Stimulated activated CD8-positive, alpha-beta memory T cell treated with anti-CD3 and anti-CD28 coated beads, Interleukin-12 subunit alpha, Interleukin-12 subunit beta, amount 100 ng/mL, for 1 hour (primary cell): ENCODE measurements at regions not wholly inside any gene's neighbourhood (a gene's known extent, or its start where the extent isn't known, plus 50 kb on each side); places are given as distances from the start of the nearest gene placed in this dataset.

Experiments
- DNase-seq: peaks from one replicate; pipeline ENCODE4 v3.0.0-alpha.2; 2020; ENCODE audit warnings: low read depth

DNA sequence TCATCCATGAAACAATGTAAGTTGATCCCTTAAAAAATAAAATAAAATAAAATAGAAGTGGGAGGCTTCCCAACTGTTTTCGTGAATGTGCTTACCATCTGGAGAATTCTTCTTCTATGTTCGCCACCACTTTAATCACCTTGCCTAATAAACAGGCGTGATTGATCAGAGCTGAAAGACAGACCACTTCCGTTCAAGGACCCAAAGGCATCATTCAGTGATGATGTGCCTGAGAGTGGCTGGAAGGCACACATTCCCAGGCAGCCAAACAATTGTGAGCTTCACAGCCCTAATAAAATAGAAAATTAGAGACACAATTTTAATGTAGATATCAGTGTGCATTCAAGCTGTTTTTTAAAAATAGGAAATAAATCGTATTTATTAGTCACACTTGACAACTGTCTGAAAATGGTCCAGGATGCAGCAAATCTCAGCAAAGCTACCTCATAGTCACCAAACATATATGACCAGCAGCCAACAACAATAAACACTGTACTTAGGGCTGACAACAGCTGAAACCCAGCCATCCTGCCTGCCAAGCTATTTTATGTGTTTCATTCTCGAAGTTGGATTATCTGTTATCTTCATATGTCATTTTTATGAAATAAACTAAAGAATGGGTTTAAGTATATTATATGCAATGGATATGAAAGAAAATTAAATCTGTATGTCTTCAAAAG, 163.2 kb upstream of the FAM9B start:
- no peak for DNase-seq

DNA sequence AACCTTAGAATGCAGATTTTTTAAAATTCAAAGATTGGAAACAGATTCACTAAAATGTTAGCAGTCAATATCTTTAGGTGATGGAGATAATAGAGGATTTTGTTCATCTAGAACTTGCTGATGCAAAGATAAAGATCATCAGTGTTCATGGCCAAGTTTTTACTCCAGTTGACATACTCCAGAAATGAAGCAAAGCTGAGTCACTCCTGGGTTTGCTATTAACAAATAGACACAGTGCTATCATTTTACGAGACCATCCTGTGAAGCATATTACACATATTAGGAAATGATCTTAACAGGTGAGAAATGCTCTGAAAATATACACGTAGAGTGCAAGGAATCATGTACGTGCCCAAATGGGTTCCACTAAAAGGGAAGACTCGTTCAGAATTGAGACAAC, 170.6 kb upstream of the FAM9B start:
- DNase-seq = no peak

DNA sequence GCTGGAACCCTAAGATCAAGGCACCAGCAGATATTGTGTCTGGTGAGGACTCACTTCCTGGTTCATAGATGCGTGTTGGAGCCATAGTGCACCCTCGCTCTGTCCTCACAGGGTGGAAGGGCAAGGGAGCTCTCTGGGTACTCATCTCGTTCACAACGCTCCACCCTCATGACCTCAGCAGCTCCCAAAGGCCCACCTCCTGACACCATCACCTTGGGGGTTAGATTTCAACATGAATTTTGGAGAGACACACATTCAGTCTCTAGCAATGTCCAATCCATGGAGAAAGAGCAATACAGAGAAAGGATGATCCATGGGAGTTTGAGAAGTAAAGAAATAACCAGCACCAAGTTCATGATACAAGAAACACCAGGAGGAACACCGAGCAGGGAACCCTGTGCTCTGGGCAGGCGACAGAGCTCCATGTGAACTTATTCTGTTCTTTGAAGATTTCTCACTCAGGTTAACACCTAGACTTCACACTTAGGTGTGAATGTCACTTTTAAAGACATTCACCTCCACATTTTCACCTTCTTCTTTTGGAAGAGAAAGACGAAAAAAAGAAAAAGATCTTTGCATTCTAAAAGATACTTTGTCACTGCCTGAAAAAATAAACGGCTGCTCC, 171.8 kb upstream of the FAM9B start:
- DNase-seq = no peak

DNA sequence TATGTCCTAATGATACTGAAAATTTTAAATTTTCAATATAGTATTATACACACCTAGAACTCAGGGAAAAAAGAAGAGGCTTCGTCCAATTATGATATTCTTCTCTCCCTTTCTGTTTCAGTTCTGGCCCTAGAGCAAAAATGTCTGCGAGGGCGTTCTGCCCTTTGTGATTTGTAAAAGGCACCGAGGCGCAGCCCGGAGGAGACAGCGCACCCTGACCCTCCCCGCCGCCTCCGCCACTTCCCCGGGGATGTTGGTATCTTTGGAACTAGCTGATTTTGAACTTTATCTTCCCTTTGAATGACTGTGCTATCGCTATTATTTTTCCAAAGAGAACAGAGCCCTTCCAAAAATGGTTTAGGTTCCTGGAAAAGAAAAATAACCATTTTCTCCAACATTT, 173.2 kb upstream of the FAM9B start:
- DNase-seq = no peak

DNA sequence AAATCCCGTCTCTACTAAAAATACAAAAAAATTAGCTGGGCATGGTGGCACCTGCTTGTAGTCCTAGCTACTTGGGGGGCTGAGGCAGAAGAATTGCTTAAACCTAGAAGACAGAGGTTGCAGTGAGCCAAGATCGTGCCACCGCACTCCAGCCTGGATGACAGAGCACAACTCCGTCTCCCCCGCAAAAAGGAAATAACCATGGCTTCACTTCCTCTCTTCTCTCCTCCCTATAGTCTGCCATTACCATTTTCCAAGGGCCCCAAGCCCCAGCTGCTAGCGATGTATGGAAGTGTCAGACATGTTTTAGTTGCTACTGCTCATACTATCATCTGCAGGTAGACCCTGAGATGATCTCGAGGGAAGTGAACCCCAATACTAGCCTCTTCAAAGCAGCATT, 177.3 kb upstream of the FAM9B start:
- no peak for DNase-seq

DNA sequence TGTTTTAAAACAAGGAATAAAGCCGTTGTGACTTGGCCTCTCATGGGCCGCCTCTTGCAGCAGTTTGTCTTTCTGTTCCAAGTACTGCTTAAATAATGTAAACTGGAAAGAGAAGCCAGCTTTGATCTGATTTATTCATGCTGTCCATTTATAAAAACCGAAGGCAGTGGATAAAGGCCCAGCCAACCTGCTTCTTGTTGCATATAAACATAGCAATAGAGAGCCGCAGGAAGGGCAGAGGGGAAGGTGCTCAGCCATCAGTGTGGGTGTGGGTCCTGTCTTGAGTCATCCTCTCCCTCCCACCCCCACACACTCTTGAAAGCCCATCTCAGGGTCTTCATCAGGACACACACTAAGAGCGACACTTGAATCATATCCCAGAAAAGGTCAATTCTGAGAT, 187.9 kb upstream of the FAM9B start:
- DNase-seq = no peak

DNA sequence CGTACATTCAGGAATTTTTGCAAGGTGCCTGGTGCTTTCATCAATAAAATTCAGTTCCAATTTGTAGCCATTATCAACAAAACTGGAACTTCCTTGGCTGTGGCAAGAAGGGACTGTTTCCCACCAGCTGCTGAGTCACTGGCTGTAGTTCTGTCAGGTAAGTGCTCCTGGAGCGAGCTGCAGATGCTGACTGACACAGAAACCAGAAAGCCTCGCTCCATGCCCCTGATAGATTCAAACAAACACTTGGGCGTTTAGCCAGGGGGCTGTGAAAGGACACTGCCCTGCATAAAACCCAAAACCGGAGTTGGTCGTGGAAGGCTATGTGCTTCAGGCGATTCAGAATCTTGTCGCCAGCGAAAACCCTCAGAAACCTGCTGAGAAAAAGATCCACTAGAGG, 188.4 kb upstream of the FAM9B start:
- no peak for DNase-seq

DNA sequence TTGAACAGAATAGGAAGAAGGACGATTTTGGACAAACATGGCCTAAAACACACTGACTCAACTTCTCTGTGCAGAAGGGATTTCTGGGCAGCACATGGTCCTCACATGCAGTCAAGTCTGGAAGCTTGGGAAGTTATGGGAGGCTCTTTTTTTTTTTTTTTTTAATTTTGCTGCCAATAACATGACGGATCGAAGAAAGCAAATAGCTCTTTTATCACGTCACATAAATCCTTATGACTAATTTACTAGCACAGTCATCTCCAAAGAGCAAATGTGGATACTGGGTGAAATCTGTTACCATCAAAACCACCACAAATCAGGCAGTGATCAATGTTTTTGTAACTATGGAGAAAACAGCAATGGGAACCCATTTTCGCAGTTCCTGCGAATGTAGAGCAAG, 193.3 kb upstream of the FAM9B start:
- DNase-seq = no peak

DNA sequence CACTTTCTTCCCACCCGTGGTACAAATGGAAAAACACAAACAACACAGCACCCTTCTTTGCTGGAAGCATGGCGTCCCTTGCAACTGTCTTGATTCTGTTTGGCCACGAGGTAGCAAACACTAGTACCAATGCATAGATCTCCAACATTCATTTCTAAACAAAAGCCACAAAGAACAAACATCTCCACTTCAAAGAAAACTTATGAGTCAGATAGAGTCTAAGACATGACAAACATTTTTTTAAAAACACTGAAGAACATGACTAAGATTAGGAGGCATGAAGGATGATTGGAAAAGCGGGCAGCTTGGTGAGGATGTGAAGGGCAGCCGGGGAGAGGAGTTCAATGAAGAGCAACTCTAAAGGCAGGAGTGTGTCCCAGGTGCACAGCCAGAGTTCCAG, 197.6 kb upstream of the FAM9B start:
- DNase-seq = no peak

DNA sequence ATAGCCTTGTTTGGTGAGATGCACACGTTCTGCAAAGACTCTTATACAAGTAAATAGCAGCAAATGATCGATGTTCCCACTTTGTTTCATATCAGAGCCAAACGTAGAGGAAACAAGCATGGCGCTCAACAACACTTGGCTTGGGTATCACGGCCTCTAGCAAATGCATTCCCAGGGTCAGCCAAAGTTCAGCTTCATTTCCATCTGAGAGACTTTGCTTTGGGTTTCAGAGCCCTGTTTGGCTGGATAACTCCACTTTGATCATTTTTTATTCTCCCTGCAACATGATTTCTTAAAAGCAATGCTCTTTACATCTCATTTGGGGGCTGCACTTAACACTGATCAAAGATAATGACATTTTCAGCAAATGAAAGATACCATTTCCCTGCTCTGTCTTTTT, 199.2 kb upstream of the FAM9B start:
- no peak for DNase-seq

DNA sequence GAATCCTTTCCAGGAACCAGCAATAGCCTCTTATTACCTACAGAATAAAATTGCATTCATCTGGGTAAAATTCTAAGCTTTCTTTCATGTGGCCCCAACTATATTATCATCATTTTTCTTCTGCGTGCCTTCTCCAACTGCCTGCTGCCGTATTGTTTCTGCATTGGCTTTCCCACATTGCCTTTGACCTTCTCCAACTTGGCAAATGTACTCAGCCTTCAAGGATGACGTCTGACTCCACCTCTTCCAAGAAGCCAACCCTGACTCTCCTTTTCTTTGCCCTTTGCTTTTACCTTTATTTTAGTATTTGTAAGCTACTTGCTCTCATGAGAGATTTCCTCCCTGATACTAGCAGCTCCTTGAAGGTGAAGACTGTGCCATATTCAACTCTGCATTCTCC, 200.4 kb upstream of the FAM9B start:
- no peak for DNase-seq

DNA sequence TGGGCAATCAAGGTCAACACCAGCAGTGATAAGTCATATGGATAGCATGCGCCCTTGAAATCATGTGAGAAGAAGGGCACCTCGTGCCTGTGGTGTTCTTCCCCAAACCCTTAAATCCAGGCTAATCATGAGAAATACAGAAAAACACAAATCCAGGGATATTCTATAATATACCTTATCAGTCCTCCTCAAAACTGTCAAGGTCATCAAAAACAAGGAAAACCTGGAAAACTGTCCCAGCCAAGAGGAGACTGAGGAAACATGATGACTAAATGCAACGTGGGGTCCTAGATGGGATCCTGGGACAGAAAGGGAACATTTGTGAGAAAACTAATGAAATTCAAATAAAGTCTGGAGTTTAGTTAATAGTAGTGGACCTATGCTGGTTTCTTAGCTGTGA, 201.8 kb upstream of the FAM9B start:
- no peak for DNase-seq

DNA sequence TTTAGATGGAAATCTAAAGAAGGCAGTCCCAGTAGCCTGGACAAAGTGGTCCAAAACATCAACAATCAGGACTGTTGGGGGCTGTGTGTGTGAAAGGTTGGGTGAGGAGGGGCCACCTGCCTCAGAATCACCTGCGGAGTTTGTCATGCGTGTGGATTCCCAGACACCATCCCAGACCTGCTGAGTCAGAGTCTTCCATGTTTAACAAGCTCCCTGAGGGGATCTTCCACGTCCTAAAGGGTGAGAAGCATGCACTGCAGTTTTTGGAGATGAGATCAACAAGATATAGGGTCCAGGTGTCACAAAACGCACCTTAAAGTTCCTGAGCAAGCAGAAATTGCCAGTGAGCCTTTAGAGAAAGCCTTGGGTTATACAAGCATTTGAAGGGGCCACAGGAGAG, 207.0 kb upstream of the FAM9B start:
- no peak for DNase-seq

DNA sequence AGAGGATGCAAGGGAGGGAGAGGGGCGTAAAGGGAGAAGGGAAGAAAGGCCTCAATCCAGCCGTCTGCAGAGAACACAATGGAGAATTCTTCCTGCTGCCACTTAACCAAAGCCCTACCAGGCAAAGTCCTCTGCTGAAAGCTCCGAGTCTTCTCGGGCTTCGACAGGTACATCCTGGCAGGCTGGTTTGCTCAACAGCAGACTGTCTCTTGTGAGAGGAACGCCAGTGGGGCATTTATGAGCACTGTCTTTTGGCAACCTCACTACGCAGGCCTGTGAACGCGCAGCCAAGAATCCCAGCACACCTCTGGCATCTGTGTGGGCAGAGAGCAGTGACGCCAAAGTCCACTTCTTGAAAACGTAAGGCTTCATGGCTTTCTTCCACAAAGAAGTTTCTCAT, 207.5 kb upstream of the FAM9B start:
- no peak for DNase-seq

DNA sequence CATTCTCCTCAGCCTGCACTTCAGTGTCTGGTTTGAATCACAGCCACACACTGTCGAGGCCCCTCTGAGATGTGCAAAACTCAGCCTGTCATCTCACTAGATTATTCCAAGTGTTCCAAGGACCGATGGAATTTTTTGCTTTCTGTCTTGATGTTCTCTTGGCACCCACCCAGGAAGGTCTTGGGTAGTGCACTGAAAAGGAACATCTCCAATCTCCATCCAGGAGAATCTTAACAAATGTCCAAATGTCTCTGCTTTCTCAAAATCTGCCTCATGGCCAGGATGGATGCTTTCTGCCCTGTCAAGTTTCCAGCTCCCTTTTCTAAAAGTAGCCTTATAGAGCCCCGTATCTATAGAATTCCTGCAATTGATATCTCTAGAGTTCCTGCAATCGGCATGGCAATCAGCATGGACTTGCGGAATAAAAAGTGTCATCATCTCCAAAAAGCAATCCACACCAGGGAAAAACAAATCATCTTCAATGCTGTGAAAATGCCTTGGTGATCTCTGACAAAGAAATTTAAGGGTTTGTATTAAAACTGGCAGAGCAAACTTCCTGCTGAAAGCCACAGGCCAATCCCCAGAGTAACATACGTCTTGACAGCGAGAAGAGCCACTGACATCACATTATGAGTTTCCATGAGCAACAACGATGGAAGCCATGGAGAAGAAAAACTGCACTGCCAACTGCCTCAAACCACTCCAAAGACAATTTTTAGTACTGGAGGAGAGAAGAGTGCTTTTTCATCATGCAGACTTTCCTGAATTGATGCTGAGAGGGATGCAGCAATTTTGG, 215.3 kb upstream of the FAM9B start:
- DNase-seq = no peak

DNA sequence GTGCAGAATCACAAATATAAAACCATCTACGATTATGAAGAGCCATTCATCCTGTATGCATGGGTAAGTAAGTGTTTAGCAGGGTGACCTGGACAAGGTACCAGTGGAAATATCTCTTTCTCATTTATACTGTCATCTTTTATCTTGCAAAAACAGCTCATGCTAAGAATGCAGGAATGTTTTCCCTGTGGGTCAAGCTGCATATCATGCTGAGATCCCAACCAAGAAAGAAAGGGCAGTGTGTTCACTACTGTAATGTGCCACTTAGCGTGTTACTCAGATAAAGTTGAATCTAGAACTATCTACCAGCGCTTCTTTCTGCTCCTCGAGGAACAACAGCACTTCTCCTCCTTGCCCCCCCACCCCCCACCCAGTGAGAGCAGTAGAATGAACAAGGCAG, 212.7 kb upstream of the TBL1X start:
- no peak for DNase-seq

DNA sequence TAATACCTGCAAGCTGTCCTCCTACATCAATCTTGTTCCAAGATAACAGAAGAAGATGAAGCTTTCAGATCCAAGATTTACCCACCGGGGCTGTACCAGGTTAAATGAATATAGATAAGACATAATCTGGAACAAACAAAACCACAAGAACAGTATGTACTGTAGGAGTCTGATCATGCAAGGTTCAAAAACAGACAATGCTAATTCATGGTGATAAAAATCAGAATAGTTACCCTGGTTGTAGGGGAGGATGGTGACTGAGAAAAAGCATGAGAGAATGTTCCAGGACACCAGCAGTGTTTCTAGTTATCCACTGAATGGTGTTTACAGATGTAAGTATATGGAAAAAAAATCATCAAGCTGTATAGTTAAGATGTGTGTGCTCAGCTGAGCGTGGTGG, 211.6 kb upstream of the TBL1X start:
- DNase-seq = no peak

DNA sequence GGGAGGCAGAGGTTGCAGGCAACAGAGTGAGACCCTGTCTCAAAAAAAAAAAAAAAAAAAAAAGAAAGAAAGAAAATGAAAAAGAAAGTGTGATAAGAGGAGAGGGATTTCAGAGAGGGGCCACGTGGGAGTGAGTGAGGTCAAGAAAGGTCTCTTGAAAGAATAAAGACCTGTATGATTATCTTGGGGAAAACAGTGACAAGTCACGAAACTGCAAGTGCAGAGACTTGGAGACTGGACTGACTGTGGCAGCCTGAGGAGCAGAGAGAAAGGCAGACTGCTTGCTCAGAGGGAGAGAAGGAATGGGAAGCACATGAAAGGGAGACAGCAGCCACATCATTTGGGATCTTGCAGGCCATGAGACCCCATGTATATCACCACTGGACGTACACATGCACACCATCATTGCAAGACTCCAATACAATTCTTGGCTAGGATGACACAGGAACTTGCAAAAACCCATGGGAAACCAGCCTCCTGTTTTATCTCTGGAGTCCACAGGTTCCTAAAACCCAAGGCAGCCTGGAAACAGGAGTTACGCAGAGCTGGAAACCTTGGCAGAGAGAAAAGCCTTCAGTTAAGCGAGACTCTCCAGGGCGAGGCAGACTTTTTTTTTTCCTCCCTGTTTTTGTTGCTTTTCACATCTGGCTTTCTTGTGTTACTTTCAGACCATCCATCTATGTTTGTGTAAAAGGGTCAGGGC, 207.0 kb upstream of the TBL1X start:
- no peak for DNase-seq

DNA sequence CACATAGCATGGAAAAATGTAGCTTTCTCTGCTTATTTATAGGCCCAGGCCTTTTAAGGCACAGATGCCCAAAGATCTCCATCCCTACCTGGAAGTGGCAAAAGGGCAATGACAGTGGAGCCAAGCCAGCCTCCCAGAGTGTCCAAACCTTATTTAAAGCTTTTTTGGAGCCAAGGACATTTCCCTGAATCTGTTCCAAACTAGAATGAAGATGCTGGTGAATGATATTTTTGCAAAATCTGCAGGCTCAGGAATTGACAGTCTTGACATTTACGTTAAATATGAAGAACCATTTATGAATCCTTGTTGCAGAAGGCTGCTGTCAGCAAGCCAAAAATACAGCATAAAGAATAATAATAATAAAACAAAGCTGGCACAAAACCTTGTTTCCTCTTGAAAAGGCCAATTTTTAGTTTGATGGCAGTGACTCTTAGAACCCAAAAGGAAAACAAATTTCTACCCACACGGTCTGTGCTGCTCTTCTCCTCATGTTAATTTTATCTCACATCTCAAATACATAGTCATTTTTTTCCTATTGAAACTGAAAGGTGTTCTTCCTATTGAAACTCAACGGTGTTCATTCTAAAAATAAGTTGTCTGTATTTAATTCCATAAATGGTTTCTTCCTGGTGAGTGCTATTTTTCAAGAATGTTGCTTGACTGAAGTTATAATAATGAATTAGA, 206.3 kb upstream of the TBL1X start:
- DNase-seq = no peak

DNA sequence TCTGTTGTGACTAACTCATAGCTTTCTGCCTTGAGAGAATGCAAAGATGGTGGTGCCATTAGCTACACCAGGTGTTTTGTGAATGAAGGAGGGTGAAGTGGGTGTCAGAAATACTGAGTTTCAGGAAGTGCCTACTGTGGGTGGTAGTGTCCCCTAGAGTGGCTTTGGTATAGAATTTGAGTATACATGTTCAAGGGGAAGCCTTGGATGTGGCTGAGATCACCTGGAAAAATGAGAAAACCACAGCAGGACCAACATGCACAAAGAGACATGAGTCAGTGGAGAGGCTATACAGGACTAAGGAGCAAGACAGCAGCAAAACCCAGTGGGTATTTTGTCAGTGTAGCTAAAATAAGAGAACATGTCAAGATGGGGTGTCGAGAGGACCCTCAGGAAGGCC, 204.3 kb upstream of the TBL1X start:
- DNase-seq = no peak

DNA sequence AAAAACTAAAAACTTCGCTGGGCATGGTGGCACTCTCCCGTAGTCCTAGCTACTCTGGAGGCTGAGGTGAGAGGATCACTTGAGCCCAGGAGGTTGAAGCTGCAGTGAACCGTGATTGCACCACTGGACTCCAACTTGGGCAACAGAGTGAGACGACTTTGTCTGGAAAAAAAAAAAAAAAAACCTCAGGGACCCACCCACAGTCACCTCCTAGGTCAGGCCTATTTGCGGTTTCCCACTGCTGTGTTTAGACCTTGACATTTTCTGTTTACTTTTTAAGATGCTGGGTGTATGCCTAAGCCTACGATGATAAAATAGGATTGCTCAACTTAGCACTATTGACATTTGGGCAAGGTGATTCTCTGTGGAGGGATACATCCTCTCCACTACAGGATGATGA, 197.4 kb upstream of the TBL1X start:
- no peak for DNase-seq

DNA sequence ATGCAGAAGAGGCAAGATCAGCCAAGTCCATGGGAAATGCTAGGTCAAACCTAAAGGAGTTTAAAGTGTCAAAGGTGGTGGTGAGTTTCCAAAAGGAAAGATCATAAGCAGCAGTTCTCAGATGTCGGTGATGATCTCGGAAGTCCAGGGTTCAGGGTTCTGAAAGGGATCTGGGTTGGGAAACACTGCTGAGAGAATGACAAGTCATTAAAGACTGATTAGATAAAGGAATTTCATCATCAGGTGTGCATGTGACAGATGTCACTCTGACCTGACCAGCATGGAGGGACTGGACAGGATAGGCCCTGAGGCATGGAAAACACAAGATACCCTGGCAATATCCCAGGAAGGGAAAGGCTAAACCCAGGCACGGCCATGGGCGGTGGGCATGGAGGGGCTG, 195.7 kb upstream of the TBL1X start:
- no peak for DNase-seq
